ENCODE measurements at regions not wholly inside any gene's neighbourhood (a gene's known extent, or its start where the extent isn't known, plus 50 kb on each side); places are given as distances from the start of the nearest gene placed in this dataset.

GRCh38 chr9:86555661-86556060, 201.5 kb upstream of the TUT7 start (continued):
- TF ChIP-seq ZNF431 (CRISPR knock-in tag; IDR thresholded peaks at IDR 0.05) (no peak), ZNF398 (CRISPR knock-in tag; IDR thresholded peaks at IDR 0.05) (no peak)

- DNase-seq (ENCODE audit: extremely low read depth in 1 of 4, low spot score in 3 of 4) (no peak), ATAC-seq (no peak), FAIRE-seq (no peak)
- ChIA-PET POLR2A (no interaction called here), CTCF (ENCODE audit: low intra/inter-chr PET ratio) (no interaction called here)
- H3K27ac ChIP-seq (ENCODE audit: extremely low read depth, low read depth, low read length): no peak overlapping the region
- H3K4me2 ChIP-seq (ENCODE audit: insufficient read depth, low read length): no peak overlapping the region
- intact Hi-C loops (cut with micrococcal nuclease) (no loop called here), in situ Hi-C loops (cut with MboI) (no loop called here)
- no peaks in the 10 kb centered on the region for H3K9me3 ChIP-seq (replicated peaks; ENCODE audit: control insufficient read depth, insufficient read depth, low read depth, low read length)
- 0% methylated on average over 2 of the region's 2 CpGs for WGBS (ENCODE audit: insufficient coverage, low coverage, missing lambda C conversion rate)
- H3K4me1 ChIP-seq (replicated peaks in 1 of 2; ENCODE audit: control insufficient read depth in 2 of 2, insufficient read depth in 2 of 2, low read length in 2 of 2): no peaks in the 10 kb centered on the region
- H3K9me1 ChIP-seq (ENCODE audit: control insufficient read depth, insufficient read depth, low read length): no peaks in the 10 kb centered on the region
- H4K20me1 ChIP-seq (replicated peaks; ENCODE audit: control insufficient read depth, insufficient read depth, low read length): no peaks in the 10 kb centered on the region
- no peak overlapping the region for H3K9ac ChIP-seq (ENCODE audit: insufficient read depth in 1 of 2, low read depth in 2 of 2, low read length in 2 of 2)
- no peaks in the 10 kb centered on the region for H3K27me3 ChIP-seq (ENCODE audit: control insufficient read depth in 2 of 2, insufficient read depth in 2 of 2, low read length in 2 of 2)
- H3K36me3 ChIP-seq (ENCODE audit: control insufficient read depth, insufficient read depth, low read length): no peaks in the 10 kb centered on the region
- no peak overlapping the region for H2AFZ ChIP-seq (ENCODE audit: low read depth, low read length)
- H3K79me2 ChIP-seq (ENCODE audit: control insufficient read depth, insufficient read depth, low read length): no peaks in the 10 kb centered on the region
- BruUV-seq (replicated peaks): no TSS peak
- H3K4me3 ChIP-seq: no peak overlapping the region
- TF ChIP-seq BCLAF1 (IDR thresholded peaks at IDR 0.05; ENCODE audit: borderline replicate concordance in 1 of 2, control insufficient read depth in 1 of 2, low read depth in 2 of 2, low read length in 1 of 2) (no peak), ZC3H11A (IDR thresholded peaks at IDR 0.05; ENCODE audit: low read depth, low read length) (no peak), SMAD3 (CRISPR knock-in tag; conservative IDR thresholded peaks at IDR 0.05) (no peak), RBM34 (IDR thresholded peaks at IDR 0.05; ENCODE audit: borderline replicate concordance, insufficient read depth, low read length) (no peak), CSDE1 (IDR thresholded peaks at IDR 0.05) (no peak), IRF1 (CRISPR knock-in tag; IDR thresholded peaks at IDR 0.05; ENCODE audit: borderline replicate concordance) (no peak), NFE2 (IDR thresholded peaks at IDR 0.05; ENCODE audit: low read depth) (no peak), ZFPM2 (CRISPR knock-in tag; IDR thresholded peaks at IDR 0.05) (no peak), FOXP1 (CRISPR knock-in tag; IDR thresholded peaks at IDR 0.05) (no peak), ZNF175 (CRISPR knock-in tag; IDR thresholded peaks at IDR 0.05; ENCODE audit: low read depth) (no peak), GABPA (tag; conservative IDR thresholded peaks at IDR 0.05; ENCODE audit: low read depth) (no peak), RBM15 (IDR thresholded peaks at IDR 0.05; ENCODE audit: insufficient read depth, low read length) (no peak)
Measured at GRCh38 chr9:86550401-86550800, 196.2 kb upstream of the TUT7 start.

Data from K562 (cell line).